Heart right ventricle (tissue), 16 donors: ENCODE measurements at regions not wholly inside any gene's neighbourhood (a gene's known extent, or its start where the extent isn't known, plus 50 kb on each side); places are given as distances from the start of the nearest gene placed in this dataset.
"Not testable (repeated sequence)": the region's sequence is repeated elsewhere in the genome, so short reads cannot be mapped to it uniquely, and the experiment has no call there.

Experiments used
- ATAC-seq, 8 donors: fragments of 200-7000 bp; cut with Tn5 transposase; one replicate each; pipeline ENCODE4 v1.9.1; 2020; ENCODE audit warnings: mild to moderate bottlenecking in 8 of 8, moderate library complexity in 8 of 8, moderate number of reproducible peaks in 1 of 8
- DNase-seq, 2 donors: peaks; one replicate each; pipeline ENCODE4 v3.0.0-alpha.2; 2020
- H3K27ac ChIP-seq, 10 donors: fragments of 200-600 bp; sonication (generic) in 2 of 10; one replicate each; pipeline versions ENCODE4 v1.5.0 to v1.8.0; 2020 to 2022; ENCODE audit warnings: mild to moderate bottlenecking in 3 of 10
- H3K27me3 ChIP-seq, 7 donors: fragments of 200-600 bp; one replicate each; pipeline ENCODE4 v1.8.0; 2021 to 2022; ENCODE audit warnings: mild to moderate bottlenecking in 2 of 7
- H3K36me3 ChIP-seq, 9 donors: fragments of 200-600 bp; sonication (generic) in 1 of 9; one replicate each; pipeline versions ENCODE4 v1.5.0 to v1.8.0; 2020 to 2022; ENCODE audit warnings: mild to moderate bottlenecking in 2 of 9
- H3K4me1 ChIP-seq, 9 donors: fragments of 200-600 bp; sonication (generic) in 1 of 9; one replicate each; pipeline versions ENCODE4 v1.5.0 to v1.8.0; 2020 to 2022; ENCODE audit warnings: mild to moderate bottlenecking in 4 of 9
- H3K4me3 ChIP-seq, 10 donors: fragments of 200-600 bp; sonication (generic) in 2 of 10; one replicate each; pipeline versions ENCODE4 v1.5.0 to v1.8.0; 2020 to 2022; ENCODE audit warnings: mild to moderate bottlenecking in 7 of 10, moderate library complexity in 2 of 10
- H3K9me3 ChIP-seq, 11 donors: fragments of 200-600 bp in 10 of 11; sonication (generic) in 2 of 11; one replicate each; pipeline versions ENCODE4 v1.5.0 to v1.8.0; 2013 to 2022; ENCODE audit warnings: mild to moderate bottlenecking in 2 of 11, control low read depth in 1 of 11, moderate library complexity in 1 of 11
- WGBS, 2 donors: extraction: QIAGEN DNeasy Blood & Tissue Kit; methylation state at CpG; one replicate each; pipeline ENCODE4 v1.1.7; 2013; ENCODE audit warnings: inconsistent platforms in 1 of 2; 5-methylcytosine and 5-hydroxymethylcytosine counted together
- intact Hi-C, 10 donors: fragments of 100-400 bp; cut with DNase I; formaldehyde crosslinking; loops; one replicate each; pipeline versions ENCODE4 v1.11.1 to v1.14.2; 2022
- TF ChIP-seq, protein P1 (sequence below), 9 donors: fragments of 200-600 bp; sonication (generic) in 2 of 9; IDR thresholded peaks; one replicate each; pipeline versions ENCODE4 v1.5.0 to v1.8.0; 2021 to 2022; ENCODE audit warnings: antibody characterized with exemption in 9 of 9, mild to moderate bottlenecking in 5 of 9, moderate library complexity in 1 of 9
- donor health status: Arrhythmogenic right ventricular cardiomyopathy.
- donor health status: ischemic (EF 13 %, LVEDD 7.1; RV severe dilation, severe dysfunction).
- donor health status: healthy with polysubstance abuse.
- donor health status: DM: no; HTN: yes; CAD: no.
- donor health status: DM: no; HTN: no; CAD: no.
- donor health status: ischemic (EF 25% LVEDD 6.9; RV normal size, moderate dysfunction).
- donor health status: ischemic (EF 25% LVEDD 5.7; RV mildly dilated, moderate dysfunction).
- donor health status: healthy.
- donor health status: DM: yes; HTN: yes; CAD: no.
- donor health status: Ischemic cardiomyopathy.
- donor health status: ischemic (EF 35%, LVEDD 5.7; RV mildly dilated, moderate dysfunction).
- donor health status: nonischemic (EF 11% LVEDD 7.7; RV severe dilation, severe dysfunction).
- donor health status: DM: yes; HTN: yes; CAD: no.
- donor health status: PGD.
- donor health status: ischemic (EF 29% LVEDD 5.4; RV normal size, mild dysfunction).
- donor health status: nonischemic (EF 23%, LVEDD 6.1; RV moderate dilation, normal function).

DNA sequence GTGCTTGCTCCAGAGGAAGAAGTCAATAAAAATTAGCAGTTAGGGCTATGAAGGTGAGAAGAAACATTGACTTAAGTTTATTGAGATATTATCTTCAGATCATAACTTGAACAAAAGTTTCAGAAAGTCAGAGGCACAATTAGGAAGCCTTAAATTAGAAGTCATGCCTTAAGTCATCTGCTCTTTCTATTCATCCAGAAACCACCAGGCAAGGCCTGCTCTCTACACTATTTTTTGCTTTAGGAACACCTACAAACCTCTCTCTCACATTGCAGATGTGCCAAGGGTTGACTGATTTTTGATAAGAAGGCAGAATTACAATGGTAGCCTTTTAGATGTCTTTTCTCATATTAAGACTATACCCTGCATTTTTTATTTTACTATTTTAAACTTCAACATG is 268.7 kb downstream of the SPRY2 start:
- Histone ChIP-seq H3K4me3 (no peak overlapping the region), H3K27ac (no peak overlapping the region), H3K4me1 (no peaks in the 10 kb centered on the region), H3K36me3 (no peaks in the 10 kb centered on the region), H3K9me3 (no peaks in the 10 kb centered on the region), H3K27me3 (no peaks in the 10 kb centered on the region)
- TF ChIP-seq, protein P1, sequence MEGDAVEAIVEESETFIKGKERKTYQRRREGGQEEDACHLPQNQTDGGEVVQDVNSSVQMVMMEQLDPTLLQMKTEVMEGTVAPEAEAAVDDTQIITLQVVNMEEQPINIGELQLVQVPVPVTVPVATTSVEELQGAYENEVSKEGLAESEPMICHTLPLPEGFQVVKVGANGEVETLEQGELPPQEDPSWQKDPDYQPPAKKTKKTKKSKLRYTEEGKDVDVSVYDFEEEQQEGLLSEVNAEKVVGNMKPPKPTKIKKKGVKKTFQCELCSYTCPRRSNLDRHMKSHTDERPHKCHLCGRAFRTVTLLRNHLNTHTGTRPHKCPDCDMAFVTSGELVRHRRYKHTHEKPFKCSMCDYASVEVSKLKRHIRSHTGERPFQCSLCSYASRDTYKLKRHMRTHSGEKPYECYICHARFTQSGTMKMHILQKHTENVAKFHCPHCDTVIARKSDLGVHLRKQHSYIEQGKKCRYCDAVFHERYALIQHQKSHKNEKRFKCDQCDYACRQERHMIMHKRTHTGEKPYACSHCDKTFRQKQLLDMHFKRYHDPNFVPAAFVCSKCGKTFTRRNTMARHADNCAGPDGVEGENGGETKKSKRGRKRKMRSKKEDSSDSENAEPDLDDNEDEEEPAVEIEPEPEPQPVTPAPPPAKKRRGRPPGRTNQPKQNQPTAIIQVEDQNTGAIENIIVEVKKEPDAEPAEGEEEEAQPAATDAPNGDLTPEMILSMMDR (IDR thresholded peaks at IDR 0.05), result no peak
- DNase-seq, result no peak
- intact Hi-C loops, result no loop called here
- no peak for ATAC-seq

- H3K27ac ChIP-seq, result no peak overlapping the region
- no peaks in the 10 kb centered on the region for H3K9me3 ChIP-seq
- ATAC-seq (no peak), DNase-seq (no peak)
- no peaks in the 10 kb centered on the region for H3K36me3 ChIP-seq
- intact Hi-C loops, result no loop called here
- H3K4me3 ChIP-seq, result no peak overlapping the region
- no peaks in the 10 kb centered on the region for H3K4me1 ChIP-seq
- TF ChIP-seq, protein P1 (IDR thresholded peaks at IDR 0.05), result no peak
- no peaks in the 10 kb centered on the region for H3K27me3 ChIP-seq
- WGBS, 2 donors, result 78 to 81% methylated on average over 11 of the region's 11 CpGs
Measured at GRCh38 chr13:80070024-80070703, 270.8 kb downstream of the SPRY2 start.

DNA sequence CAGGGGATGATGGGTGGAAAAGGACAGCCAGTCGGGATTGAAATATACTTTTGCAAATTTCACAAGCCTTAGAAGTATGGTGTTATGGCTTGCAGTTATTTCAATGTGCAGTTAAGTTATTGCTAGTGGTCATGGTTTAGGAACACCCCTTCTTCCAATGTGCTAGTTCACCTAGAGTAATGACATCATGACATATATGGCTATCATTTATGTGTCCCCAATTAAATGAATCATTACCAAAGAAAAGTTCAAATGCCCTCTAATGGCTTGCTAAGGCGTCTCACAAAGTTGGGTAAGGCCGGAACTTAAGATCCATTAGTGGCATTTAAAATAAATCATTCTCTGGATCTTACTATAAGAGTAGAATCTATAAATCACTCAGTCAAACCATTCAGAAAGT is 271.6 kb downstream of the SPRY2 start:
- Histone ChIP-seq H3K36me3 (no peaks in the 10 kb centered on the region), H3K27me3 (no peaks in the 10 kb centered on the region), H3K9me3 (no peaks in the 10 kb centered on the region), H3K4me3 (no peak overlapping the region), H3K27ac (no peak overlapping the region), H3K4me1 (no peaks in the 10 kb centered on the region)
- TF ChIP-seq, protein P1 (IDR thresholded peaks at IDR 0.05), result no peak
- 92 to 93% methylated on average over 3 of the region's 3 CpGs for WGBS, 2 donors
- intact Hi-C loops, result no loop called here
- no peak for ATAC-seq
- DNase-seq, result no peak

DNA sequence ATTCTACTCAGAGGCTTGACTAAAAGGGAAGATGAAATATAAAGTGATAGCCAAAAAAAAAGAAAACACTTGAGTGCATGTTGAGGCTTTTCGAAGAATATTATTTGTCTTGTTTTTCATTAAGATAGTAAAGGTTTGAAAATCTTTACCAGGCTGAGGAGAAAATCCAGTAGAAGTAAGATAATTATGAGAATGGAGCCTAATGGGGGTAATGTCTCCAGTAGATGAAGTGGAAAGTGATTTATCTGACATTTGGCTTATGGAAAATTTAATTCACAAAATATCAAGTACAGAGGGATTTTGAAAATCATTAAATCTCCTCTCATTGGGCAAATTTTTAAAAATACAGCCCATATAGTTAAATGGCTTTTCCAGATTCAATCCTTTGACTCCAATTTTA is 274.9 kb downstream of the SPRY2 start:
- intact Hi-C loops, result no loop called here
- WGBS, 2 donors, result 95% methylated on average over 1 of the region's 1 CpG
- Histone ChIP-seq H3K4me1 (no peaks in the 10 kb centered on the region), H3K4me3 (no peak overlapping the region), H3K27ac (no peak overlapping the region), H3K36me3 (no peaks in the 10 kb centered on the region), H3K9me3 (no peaks in the 10 kb centered on the region), H3K27me3 (no peaks in the 10 kb centered on the region)
- TF ChIP-seq, protein P1 (IDR thresholded peaks at IDR 0.05), result no peak
- DNase-seq (no peak), ATAC-seq (no peak)

DNA sequence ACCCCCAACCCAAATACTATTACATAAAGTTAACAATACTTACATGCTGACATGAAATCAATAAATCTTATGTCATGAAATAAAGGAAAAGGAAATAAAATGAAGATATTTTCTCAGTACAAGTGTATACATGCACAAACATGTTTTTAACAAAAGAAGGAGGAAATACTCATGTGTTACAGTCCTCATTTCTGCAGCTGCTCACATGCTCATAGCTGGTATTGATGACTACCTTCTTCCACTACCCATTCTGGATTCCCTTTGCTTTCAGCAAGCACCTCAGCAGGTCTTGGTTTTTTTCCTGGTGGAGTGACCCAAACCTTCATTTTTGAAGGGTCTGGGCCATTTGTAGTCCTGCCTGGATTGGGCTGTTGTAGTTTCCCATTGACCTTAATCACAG is 278.5 kb downstream of the SPRY2 start:
- H3K9me3 ChIP-seq, H3K4me1 ChIP-seq, DNase-seq, H3K27me3 ChIP-seq, H3K4me3 ChIP-seq, H3K27ac ChIP-seq, intact Hi-C loops, ATAC-seq, H3K36me3 ChIP-seq: not testable (repeated sequence)
